ENCODE measurements at regions not wholly inside any gene's neighbourhood (a gene's known extent, or its start where the extent isn't known, plus 50 kb on each side); places are given as distances from the start of the nearest gene placed in this dataset.
"Not testable (repeated sequence)": the region's sequence is repeated elsewhere in the genome, so short reads cannot be mapped to it uniquely, and the experiment has no call there.

GRCh38 chr1:196049407-196049806, 558.8 kb downstream of the KCNT2 start:
- H3K4me1 ChIP-seq (ENCODE audit: control insufficient read depth in 2 of 3, insufficient read depth in 2 of 3, low read depth in 1 of 3, low read length in 3 of 3) = no peaks in the 10 kb centered on the region
- H3K27me3 ChIP-seq (ENCODE audit: control insufficient read depth, insufficient read depth, low read length) = no peaks in the 10 kb centered on the region
- no peak overlapping the region for H3K4me3 ChIP-seq (ENCODE audit: low read length in 3 of 3)
- no peak overlapping the region for H3K27ac ChIP-seq (ENCODE audit: low read depth in 2 of 2, low read length in 2 of 2)
- TF ChIP-seq CTCF (IDR thresholded peaks at IDR 0.05; ENCODE audit: borderline replicate concordance, extremely low read depth, insufficient read depth) = no peak
- DNase-seq (no peak), FAIRE-seq (no peak)
- no peak overlapping the region for H3K9ac ChIP-seq (ENCODE audit: low read length in 3 of 3)
- no peaks in the 10 kb centered on the region for H3K9me3 ChIP-seq (ENCODE audit: control insufficient read depth in 2 of 3, insufficient read depth in 1 of 3, low read length in 3 of 3)
- H3K36me3 ChIP-seq (ENCODE audit: control insufficient read depth in 2 of 3, insufficient read depth in 3 of 3, low read length in 3 of 3) = no peaks in the 10 kb centered on the region
- intact Hi-C loops (cut with DNase I) = no loop called here

GRCh38 chr1:196043268-196043667, 565.0 kb downstream of the KCNT2 start:
- no peak for DNase-seq
- FAIRE-seq = no peak
- H3K27me3 ChIP-seq (ENCODE audit: control insufficient read depth, insufficient read depth, low read length) = no peaks in the 10 kb centered on the region
- intact Hi-C loops (cut with DNase I) = no loop called here
- no peak overlapping the region for H3K4me3 ChIP-seq (ENCODE audit: low read length in 3 of 3)
- no peak overlapping the region for H3K27ac ChIP-seq (ENCODE audit: low read depth in 2 of 2, low read length in 2 of 2)
- TF ChIP-seq CTCF (IDR thresholded peaks at IDR 0.05; ENCODE audit: borderline replicate concordance, extremely low read depth, insufficient read depth) = no peak
- peaks cover 0 to 7% (median 0%) of the 10 kb centered on the region in 3 donors for H3K9me3 ChIP-seq (ENCODE audit: control insufficient read depth in 2 of 3, insufficient read depth in 1 of 3, low read length in 3 of 3)
- no peak overlapping the region for H3K9ac ChIP-seq (ENCODE audit: low read length in 3 of 3)
- H3K4me1 ChIP-seq (ENCODE audit: control insufficient read depth in 2 of 3, insufficient read depth in 2 of 3, low read depth in 1 of 3, low read length in 3 of 3) = no peaks in the 10 kb centered on the region
- H3K36me3 ChIP-seq (ENCODE audit: control insufficient read depth in 2 of 3, insufficient read depth in 3 of 3, low read length in 3 of 3) = no peaks in the 10 kb centered on the region

GRCh38 chr1:196034080-196034706, 574.0 kb downstream of the KCNT2 start:
- FAIRE-seq = no peak

GRCh38 chr1:196031387-196031786, 576.9 kb downstream of the KCNT2 start:
- H3K9me3 ChIP-seq (ENCODE audit: control insufficient read depth in 2 of 3, insufficient read depth in 1 of 3, low read length in 3 of 3); intact Hi-C loops (cut with DNase I); H3K27me3 ChIP-seq (ENCODE audit: control insufficient read depth, insufficient read depth, low read length); DNase-seq; H3K4me1 ChIP-seq (ENCODE audit: control insufficient read depth in 2 of 3, insufficient read depth in 2 of 3, low read depth in 1 of 3, low read length in 3 of 3); H3K4me3 ChIP-seq (ENCODE audit: low read length in 3 of 3); H3K27ac ChIP-seq (ENCODE audit: low read depth in 2 of 2, low read length in 2 of 2); H3K36me3 ChIP-seq (ENCODE audit: control insufficient read depth in 2 of 3, insufficient read depth in 3 of 3, low read length in 3 of 3); FAIRE-seq; H3K9ac ChIP-seq (ENCODE audit: low read length in 3 of 3): not testable (repeated sequence)

More at GRCh38 chr1:196034080-196034706, 574.0 kb downstream of the KCNT2 start:
- H3K36me3 ChIP-seq (ENCODE audit: control insufficient read depth in 2 of 3, insufficient read depth in 3 of 3, low read length in 3 of 3) = no peaks in the 10 kb centered on the region
- no peaks in the 10 kb centered on the region for H3K4me1 ChIP-seq (ENCODE audit: control insufficient read depth in 2 of 3, insufficient read depth in 2 of 3, low read depth in 1 of 3, low read length in 3 of 3)
- H3K9me3 ChIP-seq (ENCODE audit: control insufficient read depth in 2 of 3, insufficient read depth in 1 of 3, low read length in 3 of 3) = no peaks in the 10 kb centered on the region
- intact Hi-C loops (cut with DNase I) = no loop called here
- no peak for TF ChIP-seq CTCF (IDR thresholded peaks at IDR 0.05; ENCODE audit: borderline replicate concordance, extremely low read depth, insufficient read depth)
- H3K9ac ChIP-seq (ENCODE audit: low read length in 3 of 3) = no peak overlapping the region
- H3K27me3 ChIP-seq (ENCODE audit: control insufficient read depth, insufficient read depth, low read length) = no peaks in the 10 kb centered on the region
- peak in 1 of 5 donors; percentile 5 for DNase-seq
- no peak overlapping the region for H3K27ac ChIP-seq (ENCODE audit: low read depth in 2 of 2, low read length in 2 of 2)
- H3K4me3 ChIP-seq (ENCODE audit: low read length in 3 of 3) = no peak overlapping the region

Measured in kidney (tissue), 13 donors.